GM19468 (cell line): ENCODE measurements at regions not wholly inside any gene's neighbourhood (a gene's known extent, or its start where the extent isn't known, plus 50 kb on each side); places are given as distances from the start of the nearest gene placed in this dataset.
"Not testable (repeated sequence)": the region's sequence is repeated elsewhere in the genome, so short reads cannot be mapped to it uniquely, and the experiment has no call there.

Experiments
- ATAC-seq: cut with Tn5 transposase; IDR thresholded peaks from one replicate; pipeline ENCODE4 v1.9.1; 2021; ENCODE audit warnings: mild to moderate bottlenecking, moderate library complexity, moderate number of reproducible peaks; ENCODE audit not compliant: unreplicated experiment; ENCODE audit errors: extremely low read depth

- ATAC-seq: not testable (repeated sequence)
These were observed 355.7 kb upstream of the ANKRD30A start for GRCh38 chr10:36769741-36770140.

- ATAC-seq: no peak
These were observed 358.5 kb upstream of the ANKRD30A start for GRCh38 chr10:36766940-36767339.

- no peak for ATAC-seq
These were observed 359.0 kb upstream of the ANKRD30A start for GRCh38 chr10:36766415-36766810.

- ATAC-seq: no peak
These were observed 359.5 kb upstream of the ANKRD30A start for GRCh38 chr10:36765782-36766414.

- no peak for ATAC-seq
These were observed 360.6 kb upstream of the ANKRD30A start for GRCh38 chr10:36764823-36765222.

- ATAC-seq: no peak
These were observed 364.3 kb upstream of the ANKRD30A start for GRCh38 chr10:36761121-36761520.

- no peak for ATAC-seq
These were observed 366.1 kb upstream of the ANKRD30A start for GRCh38 chr10:36759141-36759805.

GRCh38 chr10:36748128-36748871, 377.1 kb upstream of the ANKRD30A start:
- no peak for ATAC-seq

- ATAC-seq: no peak
These were observed 385.4 kb upstream of the ANKRD30A start for GRCh38 chr10:36739884-36740445.

- no peak for ATAC-seq
These were observed 386.5 kb upstream of the ANKRD30A start for GRCh38 chr10:36738738-36739431.

- ATAC-seq: no peak
These were observed 389.1 kb upstream of the ANKRD30A start for GRCh38 chr10:36736311-36736710.

GRCh38 chr10:36734590-36734989, 390.8 kb upstream of the ANKRD30A start:
- ATAC-seq: not testable (repeated sequence)

- no peak for ATAC-seq
These were observed 395.1 kb upstream of the ANKRD30A start for GRCh38 chr10:36730316-36730715.

- ATAC-seq: no peak
These were observed 396.8 kb upstream of the ANKRD30A start for GRCh38 chr10:36728626-36729025.

- no peak for ATAC-seq
These were observed 399.5 kb upstream of the ANKRD30A start for GRCh38 chr10:36725581-36726520.

- no peak for ATAC-seq
These were observed 402.6 kb upstream of the ANKRD30A start for GRCh38 chr10:36722777-36723176.

GRCh38 chr10:36721871-36722270, 403.5 kb upstream of the ANKRD30A start:
- no peak for ATAC-seq

GRCh38 chr10:36720895-36721294, 404.5 kb upstream of the ANKRD30A start:
- ATAC-seq: no peak

- ATAC-seq: no peak
These were observed 408.3 kb upstream of the ANKRD30A start for GRCh38 chr10:36717118-36717517.
